ENCODE measurements at regions not wholly inside any gene's neighbourhood (a gene's known extent, or its start where the extent isn't known, plus 50 kb on each side); places are given as distances from the start of the nearest gene placed in this dataset.

GRCh38 chr5:38660194-38660668 is 103.8 kb upstream of the LIFR start:
- Histone ChIP-seq H3K79me2 (ENCODE audit: control insufficient read depth, insufficient read depth, low read length) (no peaks in the 10 kb centered on the region), H3K27ac (ENCODE audit: insufficient read depth, low read depth, low read length) (no peak overlapping the region), H3K36me3 (ENCODE audit: control insufficient read depth in 2 of 2, extremely low read depth in 1 of 2, insufficient read depth in 2 of 2, low read length in 2 of 2) (no peaks in the 10 kb centered on the region), H3K9ac (replicated peaks; ENCODE audit: extremely low read depth, insufficient read depth, low read length) (no peak overlapping the region), H3K9me1 (replicated peaks; ENCODE audit: control insufficient read depth, extremely low read depth, insufficient read depth, low read length) (no peaks in the 10 kb centered on the region), H3K4me3 (replicated peaks in 1 of 3; ENCODE audit: insufficient read depth in 1 of 3, low read depth in 1 of 3, low read length in 3 of 3) (no peak overlapping the region), H4K20me1 (replicated peaks; ENCODE audit: control insufficient read depth, extremely low read depth, insufficient read depth, low read length) (no peaks in the 10 kb centered on the region), H3K27me3 (ENCODE audit: control insufficient read depth in 2 of 2, insufficient read depth in 2 of 2, low read length in 2 of 2) (no peaks in the 10 kb centered on the region), H3K4me1 (ENCODE audit: control insufficient read depth, extremely low read depth, insufficient read depth, low read length) (peaks cover 11% of the 10 kb centered on the region), H3K9me3 (replicated peaks; ENCODE audit: control insufficient read depth, insufficient read depth, low read length) (no peaks in the 10 kb centered on the region), H3K4me2 (ENCODE audit: insufficient read depth, low read length) (no peak overlapping the region), H2AFZ (ENCODE audit: low read depth, low read length) (no peak overlapping the region)
- intact Hi-C loops (cut with micrococcal nuclease): no loop called here
- CTCF ChIA-PET: interaction anchor here (12.1 kb wide), 1 partner anchor 218 kb away, joined by 120 read pairs; no protein-coding TSS in a partner anchor
- FAIRE-seq: no peak
- no peak for DNase-seq (ENCODE audit: low read depth, low spot score)
- TF ChIP-seq MAX (IDR thresholded peaks at IDR 0.05; ENCODE audit: insufficient read depth, insufficient read length) (no peak), JUN (IDR thresholded peaks at IDR 0.05; ENCODE audit: borderline replicate concordance, insufficient read depth, insufficient read length, low read depth) (no peak)
- dilution Hi-C loops (cut with MboI; ENCODE audit: extremely low pct_ligation_motif_present, low sequenced_read_pairs): no loop called here
- POLR2A ChIA-PET: no interaction called here
- no TSS peak for BruUV-seq (replicated peaks)

DNA sequence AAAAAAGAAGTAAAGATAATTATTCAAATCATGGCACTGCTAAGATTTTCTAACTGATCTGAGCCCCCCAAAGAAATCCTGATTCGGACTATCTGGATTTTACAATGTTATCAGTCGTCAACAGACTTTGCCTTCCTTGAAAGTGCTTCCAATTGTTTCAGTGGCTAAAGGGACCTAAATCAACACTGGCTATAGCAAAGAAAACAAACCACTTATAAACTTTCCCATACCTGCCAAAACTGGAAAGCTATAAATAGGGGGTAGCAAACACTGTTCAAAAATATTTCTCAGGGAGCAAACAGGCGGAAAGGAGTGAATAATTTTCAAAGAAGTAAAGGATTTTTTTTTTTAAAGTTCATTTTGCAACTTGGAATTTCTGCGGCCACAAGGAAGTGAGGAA is 105.6 kb upstream of the LIFR start:
- Histone ChIP-seq H3K4me3 (replicated peaks in 1 of 3; ENCODE audit: insufficient read depth in 1 of 3, low read depth in 1 of 3, low read length in 3 of 3) (no peak overlapping the region), H3K27ac (ENCODE audit: insufficient read depth, low read depth, low read length) (no peak overlapping the region), H3K9ac (replicated peaks; ENCODE audit: extremely low read depth, insufficient read depth, low read length) (no peak overlapping the region), H3K79me2 (ENCODE audit: control insufficient read depth, insufficient read depth, low read length) (no peaks in the 10 kb centered on the region), H4K20me1 (replicated peaks; ENCODE audit: control insufficient read depth, extremely low read depth, insufficient read depth, low read length) (no peaks in the 10 kb centered on the region), H3K4me2 (ENCODE audit: insufficient read depth, low read length) (no peak overlapping the region), H3K27me3 (ENCODE audit: control insufficient read depth in 2 of 2, insufficient read depth in 2 of 2, low read length in 2 of 2) (no peaks in the 10 kb centered on the region), H3K36me3 (ENCODE audit: control insufficient read depth in 2 of 2, extremely low read depth in 1 of 2, insufficient read depth in 2 of 2, low read length in 2 of 2) (no peaks in the 10 kb centered on the region), H3K4me1 (ENCODE audit: control insufficient read depth, extremely low read depth, insufficient read depth, low read length) (peaks cover 8% of the 10 kb centered on the region), H2AFZ (ENCODE audit: low read depth, low read length) (no peak overlapping the region), H3K9me1 (replicated peaks; ENCODE audit: control insufficient read depth, extremely low read depth, insufficient read depth, low read length) (no peaks in the 10 kb centered on the region), H3K9me3 (replicated peaks; ENCODE audit: control insufficient read depth, insufficient read depth, low read length) (no peaks in the 10 kb centered on the region)
- dilution Hi-C loops (cut with MboI; ENCODE audit: extremely low pct_ligation_motif_present, low sequenced_read_pairs): no loop called here
- intact Hi-C loops (cut with micrococcal nuclease): loop anchor here (1.0 kb wide), 3 partner anchors 11 to 106 kb away; partner anchors contain the start of gene LIFR
- CTCF ChIA-PET: interaction anchor here (0.9 to 12.1 kb wide), 6 partner anchors 11 to 241 kb away, joined by 3 to 120 read pairs (median 6); no protein-coding TSS in a partner anchor
- no TSS peak for BruUV-seq (replicated peaks)
- FAIRE-seq: no peak
- TF ChIP-seq EZH2 (IDR thresholded peaks at IDR 0.05; ENCODE audit: borderline replicate concordance, low read depth, low read length, severe bottlenecking) (no peak), MYC (IDR thresholded peaks at IDR 0.05; ENCODE audit: low read depth, low read length) (no peak), GATA2 (IDR thresholded peaks at IDR 0.05; ENCODE audit: insufficient read depth, insufficient read length, low read depth, low read length) (no peak), MAX (IDR thresholded peaks at IDR 0.05; ENCODE audit: insufficient read depth, insufficient read length) (no peak), CTCF (IDR thresholded peaks at IDR 0.05; ENCODE audit: extremely low read depth in 1 of 2, insufficient read depth in 1 of 2, low read depth in 1 of 2, low read length in 2 of 2) (no peak), POLR2A (IDR thresholded peaks at IDR 0.05; ENCODE audit: low read depth, low read length) (no peak), FOS (IDR thresholded peaks at IDR 0.05; ENCODE audit: borderline replicate concordance, insufficient read depth, low read length) (no peak), POLR2AphosphoS5 (IDR thresholded peaks at IDR 0.05; ENCODE audit: insufficient read depth, low read depth, low read length) (no peak), JUN (IDR thresholded peaks at IDR 0.05; ENCODE audit: borderline replicate concordance, insufficient read depth, insufficient read length, low read depth) (no peak)
- peak; percentile 92 for DNase-seq (ENCODE audit: low read depth, low spot score)
- POLR2A ChIA-PET: no interaction called here
